HFF-Myc (cell line): ENCODE measurements at regions not wholly inside any gene's neighbourhood (a gene's known extent, or its start where the extent isn't known, plus 50 kb on each side); places are given as distances from the start of the nearest gene placed in this dataset.

Experiments used
- DNase-seq: peaks from one replicate; pipeline ENCODE4 v3.0.0-alpha.2; 2011; ENCODE audit warnings: low read depth; ENCODE audit errors: extremely low read depth
- H3K4me3 ChIP-seq: replicated peaks from 2 replicates; pipeline ENCODE4 v1.5.1; 2011; ENCODE audit warnings: low read depth, mild to moderate bottlenecking, control low read depth, low read length
- TF ChIP-seq, protein P1 (sequence below): IDR thresholded peaks from 2 replicates; pipeline ENCODE4 v1.5.1; 2012; ENCODE audit warnings: mild to moderate bottlenecking, low read depth, low read length, control low read depth; ENCODE audit errors: missing control alignments

DNA sequence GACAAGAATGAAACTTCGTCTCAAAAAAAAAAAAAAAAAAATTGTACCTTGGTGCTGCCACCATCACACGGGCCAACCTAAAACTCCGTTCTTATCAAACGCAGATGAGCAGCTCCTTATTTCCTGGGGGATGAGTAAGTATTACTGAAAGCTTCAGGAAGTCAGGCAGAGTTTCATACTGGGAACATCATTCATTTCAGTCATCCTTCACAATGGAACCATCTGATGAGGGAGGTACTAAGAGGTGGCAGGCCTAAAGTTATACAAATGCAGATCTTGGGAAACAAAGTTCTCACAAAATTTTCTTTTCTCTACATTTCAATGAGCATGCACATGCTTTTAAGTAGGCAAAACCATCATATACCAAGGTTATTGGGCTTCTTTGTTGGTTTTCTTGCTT is 636.0 kb upstream of the LMCD1 start:
- DNase-seq, result no peak
- TF ChIP-seq, protein P1, sequence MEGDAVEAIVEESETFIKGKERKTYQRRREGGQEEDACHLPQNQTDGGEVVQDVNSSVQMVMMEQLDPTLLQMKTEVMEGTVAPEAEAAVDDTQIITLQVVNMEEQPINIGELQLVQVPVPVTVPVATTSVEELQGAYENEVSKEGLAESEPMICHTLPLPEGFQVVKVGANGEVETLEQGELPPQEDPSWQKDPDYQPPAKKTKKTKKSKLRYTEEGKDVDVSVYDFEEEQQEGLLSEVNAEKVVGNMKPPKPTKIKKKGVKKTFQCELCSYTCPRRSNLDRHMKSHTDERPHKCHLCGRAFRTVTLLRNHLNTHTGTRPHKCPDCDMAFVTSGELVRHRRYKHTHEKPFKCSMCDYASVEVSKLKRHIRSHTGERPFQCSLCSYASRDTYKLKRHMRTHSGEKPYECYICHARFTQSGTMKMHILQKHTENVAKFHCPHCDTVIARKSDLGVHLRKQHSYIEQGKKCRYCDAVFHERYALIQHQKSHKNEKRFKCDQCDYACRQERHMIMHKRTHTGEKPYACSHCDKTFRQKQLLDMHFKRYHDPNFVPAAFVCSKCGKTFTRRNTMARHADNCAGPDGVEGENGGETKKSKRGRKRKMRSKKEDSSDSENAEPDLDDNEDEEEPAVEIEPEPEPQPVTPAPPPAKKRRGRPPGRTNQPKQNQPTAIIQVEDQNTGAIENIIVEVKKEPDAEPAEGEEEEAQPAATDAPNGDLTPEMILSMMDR, result no peak
- H3K4me3 ChIP-seq, result no peak overlapping the region

DNA sequence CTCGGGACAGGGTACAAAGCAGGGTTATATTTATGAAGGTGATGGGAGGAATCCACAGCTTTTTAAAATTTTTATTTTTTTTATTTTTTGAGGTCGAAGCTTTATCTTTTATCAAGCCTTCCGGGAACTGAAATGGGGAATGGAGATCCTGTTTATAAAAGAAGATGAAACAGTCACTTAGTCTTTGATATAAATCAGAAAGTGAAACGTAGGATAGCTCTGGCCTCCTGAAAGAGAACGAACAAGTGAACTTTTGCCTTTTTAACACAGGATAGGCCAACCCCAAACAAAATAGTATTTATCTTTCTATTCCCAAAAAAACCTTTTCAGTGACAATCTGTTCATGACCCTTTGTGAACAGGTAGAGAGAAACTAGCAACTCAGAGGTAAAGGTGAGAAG is 634.0 kb upstream of the LMCD1 start:
- H3K4me3 ChIP-seq, result no peak overlapping the region
- TF ChIP-seq, protein P1, result no peak
- DNase-seq, result no peak

DNA sequence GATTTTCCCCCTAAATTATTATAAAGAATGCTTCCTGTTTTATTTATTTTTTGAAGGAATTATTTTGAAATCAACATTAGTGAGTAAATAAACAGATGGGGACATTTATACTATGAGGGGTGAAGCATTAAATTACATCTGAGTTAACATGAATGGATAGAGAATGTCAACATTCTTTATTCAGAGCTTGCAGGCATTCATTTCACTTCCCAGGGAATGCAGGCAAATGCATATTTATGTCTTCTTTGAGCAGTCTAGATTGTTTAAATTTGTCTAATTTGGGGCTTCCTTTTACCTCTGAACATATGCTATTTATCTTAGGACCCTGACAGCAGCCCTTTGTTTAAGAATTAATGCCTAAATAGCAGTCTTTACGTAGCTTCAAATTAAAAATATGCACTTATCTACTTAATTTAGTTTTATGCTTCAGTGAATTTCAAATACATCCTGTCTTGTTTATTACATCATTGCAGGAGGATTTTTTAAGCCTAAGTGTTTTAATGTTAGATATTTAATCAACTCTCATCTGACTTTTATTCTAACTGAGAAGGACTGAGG is 630.5 kb upstream of the LMCD1 start:
- TF ChIP-seq, protein P1, result no peak
- no peak overlapping the region for H3K4me3 ChIP-seq
- DNase-seq, result no peak

DNA sequence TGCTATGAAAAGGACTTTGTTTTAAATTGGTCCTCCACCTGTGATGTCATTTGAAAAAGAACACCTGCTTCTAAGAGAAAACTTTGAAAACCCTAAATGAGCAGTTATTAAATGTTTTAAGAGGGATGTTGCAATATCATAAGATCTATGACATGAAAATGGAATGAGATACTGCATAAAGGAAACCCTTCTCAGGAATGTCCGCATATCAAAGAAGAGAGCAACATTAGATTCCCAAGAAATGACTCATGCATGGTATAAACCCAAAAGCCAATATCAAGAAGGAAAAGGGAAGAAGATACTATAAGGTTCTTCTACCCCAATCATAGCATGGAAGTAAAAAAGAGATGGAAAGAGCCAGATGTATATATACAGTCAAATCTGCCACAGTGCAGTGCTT is 627.5 kb upstream of the LMCD1 start:
- TF ChIP-seq, protein P1, result no peak
- no peak overlapping the region for H3K4me3 ChIP-seq
- DNase-seq, result no peak

DNA sequence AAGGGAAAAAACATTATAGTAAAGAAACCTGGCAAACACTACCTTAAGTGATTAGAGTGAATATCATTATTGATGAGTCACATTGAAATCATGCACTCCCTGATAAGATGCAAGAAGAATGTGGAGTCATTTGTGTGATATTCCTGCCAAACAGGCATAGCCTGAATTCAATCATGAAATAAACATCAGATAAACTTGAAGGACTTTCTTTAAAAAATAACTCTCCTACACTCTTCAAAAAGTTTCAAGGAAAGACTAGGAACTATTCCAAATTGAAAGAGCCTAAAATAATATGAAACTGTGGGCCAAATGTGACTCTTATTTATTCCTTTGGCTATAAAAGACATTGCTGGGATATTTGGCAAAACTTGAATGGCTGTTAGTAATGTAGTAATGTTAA is 625.7 kb upstream of the LMCD1 start:
- H3K4me3 ChIP-seq, result no peak overlapping the region
- TF ChIP-seq, protein P1, result no peak
- no peak for DNase-seq

DNA sequence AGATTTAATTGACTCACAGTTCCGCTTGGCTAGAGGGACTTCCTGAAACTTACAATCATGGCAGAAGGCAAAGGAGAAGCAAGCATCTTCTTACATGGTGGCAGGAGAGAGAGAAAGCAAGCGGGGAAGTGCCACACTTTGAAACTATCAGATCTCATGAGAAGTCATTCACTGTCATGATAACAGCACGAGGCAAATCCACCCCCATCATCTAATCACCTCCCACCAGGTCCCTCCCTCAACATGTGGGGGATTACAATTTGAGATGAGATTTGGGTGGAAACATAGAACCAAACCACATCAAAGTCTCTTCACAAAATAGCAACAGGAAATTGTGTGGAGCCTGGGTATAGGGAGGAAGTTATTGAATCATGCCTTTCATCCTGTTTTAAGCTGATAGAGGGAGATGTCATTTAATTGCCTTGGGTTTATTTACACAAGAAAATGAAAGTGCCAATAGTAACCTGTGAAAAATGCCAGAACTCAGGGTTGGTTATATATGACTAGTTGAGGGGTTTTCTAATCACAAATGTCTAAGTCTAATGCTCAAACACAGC is 624.8 kb upstream of the LMCD1 start:
- DNase-seq, result no peak
- TF ChIP-seq, protein P1, result no peak
- no peak overlapping the region for H3K4me3 ChIP-seq

DNA sequence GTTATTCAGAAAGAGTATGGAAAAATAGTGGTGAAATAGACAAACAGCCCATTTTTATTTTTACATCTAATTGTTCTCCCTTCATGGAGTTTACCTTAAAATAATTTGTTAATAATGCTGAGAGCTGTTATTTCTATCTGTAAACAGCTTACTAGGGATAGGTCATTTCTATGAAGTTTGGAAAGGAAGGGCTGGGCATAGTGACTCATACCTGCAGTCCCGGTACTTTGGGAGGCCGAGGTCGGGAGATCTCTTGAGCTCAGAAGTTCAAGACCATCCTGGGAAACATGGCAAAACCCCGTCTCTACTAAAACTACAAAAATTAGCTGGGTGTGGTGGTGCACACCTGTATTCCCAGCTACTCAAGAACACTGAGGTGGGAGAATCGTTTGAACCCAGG is 624.3 kb upstream of the LMCD1 start:
- H3K4me3 ChIP-seq, result no peak overlapping the region
- TF ChIP-seq, protein P1, result no peak
- DNase-seq, result no peak
